Fibroblast of the conjunctiva (primary cell): ENCODE measurements at regions not wholly inside any gene's neighbourhood (a gene's known extent, or its start where the extent isn't known, plus 50 kb on each side); places are given as distances from the start of the nearest gene placed in this dataset.
"Not testable (repeated sequence)": the region's sequence is repeated elsewhere in the genome, so short reads cannot be mapped to it uniquely, and the experiment has no call there.

Experiments used
- DNase-seq: peaks from one replicate; pipeline ENCODE4 v3.0.0-alpha.2; 2010; ENCODE audit warnings: low read depth

- no peak for DNase-seq
Measured at GRCh38 chr10:30197186-30197585, 137.8 kb upstream of the JCAD start.

GRCh38 chr10:30196559-30196958, 137.2 kb upstream of the JCAD start:
- DNase-seq = not testable (repeated sequence)

GRCh38 chr10:30192846-30193608, 133.6 kb upstream of the JCAD start:
- no peak for DNase-seq

GRCh38 chr10:30190577-30191552, 131.5 kb upstream of the JCAD start:
- DNase-seq = no peak

GRCh38 chr10:30189238-30189580, 129.8 kb upstream of the JCAD start:
- no peak for DNase-seq

GRCh38 chr10:30188556-30189237, 129.3 kb upstream of the JCAD start:
- DNase-seq = no peak

- no peak for DNase-seq
Measured at GRCh38 chr10:30188101-30188500, 128.7 kb upstream of the JCAD start.

- no peak for DNase-seq
Measured at GRCh38 chr10:30187010-30187409, 127.6 kb upstream of the JCAD start.

GRCh38 chr10:30186371-30186875, 127.0 kb upstream of the JCAD start:
- no peak for DNase-seq

- peak; percentile 77 for DNase-seq
Measured at GRCh38 chr10:30185916-30186315, 126.5 kb upstream of the JCAD start.

- no peak for DNase-seq
Measured at GRCh38 chr10:30185341-30185740, 126.0 kb upstream of the JCAD start.

- DNase-seq = no peak
Measured at GRCh38 chr10:30184397-30185033, 125.1 kb upstream of the JCAD start.

- no peak for DNase-seq
Measured at GRCh38 chr10:30183055-30183402, 123.6 kb upstream of the JCAD start.

- peak; percentile 75 for DNase-seq
Measured at GRCh38 chr10:30182191-30183054, 123.0 kb upstream of the JCAD start.

GRCh38 chr10:30178356-30178964, 119.1 kb upstream of the JCAD start:
- DNase-seq = peak; percentile 89

- no peak for DNase-seq
Measured at GRCh38 chr10:30176776-30177533, 117.6 kb upstream of the JCAD start.

GRCh38 chr10:30176182-30176581, 116.8 kb upstream of the JCAD start:
- no peak for DNase-seq

GRCh38 chr10:30172673-30173072, 113.3 kb upstream of the JCAD start:
- no peak for DNase-seq

- no peak for DNase-seq
Measured at GRCh38 chr10:30172091-30172490, 112.7 kb upstream of the JCAD start.

- no peak for DNase-seq
Measured at GRCh38 chr10:30171601-30172000, 112.2 kb upstream of the JCAD start.
